ENCODE measurements at regions not wholly inside any gene's neighbourhood (a gene's known extent, or its start where the extent isn't known, plus 50 kb on each side); places are given as distances from the start of the nearest gene placed in this dataset.

DNA sequence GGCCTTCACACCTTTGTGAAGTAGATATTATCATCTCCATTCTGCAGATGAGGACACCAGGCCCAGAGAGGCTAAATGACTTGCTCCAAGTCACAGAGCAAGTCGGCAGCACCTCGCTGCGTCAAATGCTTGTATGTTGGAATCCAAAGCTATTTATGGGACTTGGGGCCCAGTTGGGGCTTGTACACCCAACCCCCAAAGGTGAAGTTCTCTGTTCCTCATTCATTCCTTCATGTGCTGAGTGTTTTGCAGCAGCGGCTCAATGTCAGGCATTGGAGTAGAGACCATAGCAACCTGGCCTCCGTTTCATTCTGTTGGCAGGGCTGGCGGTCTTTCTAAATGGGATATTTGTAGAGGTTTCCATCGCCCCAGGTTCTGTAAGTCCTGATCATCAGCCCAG is 113.4 kb upstream of the SLC25A33 start:
- TF ChIP-seq, protein P1, sequence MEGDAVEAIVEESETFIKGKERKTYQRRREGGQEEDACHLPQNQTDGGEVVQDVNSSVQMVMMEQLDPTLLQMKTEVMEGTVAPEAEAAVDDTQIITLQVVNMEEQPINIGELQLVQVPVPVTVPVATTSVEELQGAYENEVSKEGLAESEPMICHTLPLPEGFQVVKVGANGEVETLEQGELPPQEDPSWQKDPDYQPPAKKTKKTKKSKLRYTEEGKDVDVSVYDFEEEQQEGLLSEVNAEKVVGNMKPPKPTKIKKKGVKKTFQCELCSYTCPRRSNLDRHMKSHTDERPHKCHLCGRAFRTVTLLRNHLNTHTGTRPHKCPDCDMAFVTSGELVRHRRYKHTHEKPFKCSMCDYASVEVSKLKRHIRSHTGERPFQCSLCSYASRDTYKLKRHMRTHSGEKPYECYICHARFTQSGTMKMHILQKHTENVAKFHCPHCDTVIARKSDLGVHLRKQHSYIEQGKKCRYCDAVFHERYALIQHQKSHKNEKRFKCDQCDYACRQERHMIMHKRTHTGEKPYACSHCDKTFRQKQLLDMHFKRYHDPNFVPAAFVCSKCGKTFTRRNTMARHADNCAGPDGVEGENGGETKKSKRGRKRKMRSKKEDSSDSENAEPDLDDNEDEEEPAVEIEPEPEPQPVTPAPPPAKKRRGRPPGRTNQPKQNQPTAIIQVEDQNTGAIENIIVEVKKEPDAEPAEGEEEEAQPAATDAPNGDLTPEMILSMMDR (conservative IDR thresholded peaks at IDR 0.05; ENCODE audit: low read length) = no peak
- TF ChIP-seq EZH2phosphoT487 (IDR thresholded peaks at IDR 0.05; ENCODE audit: borderline replicate concordance) = no peak
